GM19035 (cell line): ENCODE measurements at regions not wholly inside any gene's neighbourhood (a gene's known extent, or its start where the extent isn't known, plus 50 kb on each side); places are given as distances from the start of the nearest gene placed in this dataset.

ENCODE experiments used
- ATAC-seq: cut with Tn5 transposase; IDR thresholded peaks from one replicate; pipeline ENCODE4 v1.9.1; 2021; ENCODE audit not compliant: unreplicated experiment

GRCh38 chr18:40921845-40922629 lies 1033.0 kb upstream of the PIK3C3 start:
- no peak for ATAC-seq

GRCh38 chr18:40917056-40917455 lies 1038.0 kb upstream of the PIK3C3 start:
- no peak for ATAC-seq

GRCh38 chr18:40915724-40916123 lies 1039.3 kb upstream of the PIK3C3 start:
- no peak for ATAC-seq

GRCh38 chr18:40911582-40912254 lies 1043.3 kb upstream of the PIK3C3 start:
- no peak for ATAC-seq

GRCh38 chr18:40911041-40911440 lies 1044.0 kb upstream of the PIK3C3 start:
- ATAC-seq = no peak

GRCh38 chr18:40907842-40908241 lies 1047.2 kb upstream of the PIK3C3 start:
- ATAC-seq = no peak

- ATAC-seq = no peak
Measured at GRCh38 chr18:40904295-40904694, 1050.7 kb upstream of the PIK3C3 start.

GRCh38 chr18:40902436-40902835 lies 1052.6 kb upstream of the PIK3C3 start:
- no peak for ATAC-seq

GRCh38 chr18:40897884-40898283 lies 1057.2 kb upstream of the PIK3C3 start:
- ATAC-seq = no peak

- no peak for ATAC-seq
Measured at GRCh38 chr18:40883271-40883670, 1071.8 kb upstream of the PIK3C3 start.

GRCh38 chr18:40882468-40882867 lies 1072.6 kb upstream of the PIK3C3 start:
- no peak for ATAC-seq

GRCh38 chr18:40878371-40878770 lies 1076.7 kb upstream of the PIK3C3 start:
- no peak for ATAC-seq

GRCh38 chr18:40877096-40877495 lies 1077.9 kb upstream of the PIK3C3 start:
- no peak for ATAC-seq

GRCh38 chr18:40875101-40875615 lies 1079.9 kb upstream of the PIK3C3 start:
- no peak for ATAC-seq

GRCh38 chr18:40874233-40874632 lies 1080.8 kb upstream of the PIK3C3 start:
- no peak for ATAC-seq

- ATAC-seq = no peak
Measured at GRCh38 chr18:40868110-40868858, 1086.8 kb upstream of the PIK3C3 start.

GRCh38 chr18:40867459-40867858 lies 1087.6 kb upstream of the PIK3C3 start:
- ATAC-seq = no peak

GRCh38 chr18:40866968-40867367 lies 1088.1 kb upstream of the PIK3C3 start:
- no peak for ATAC-seq

- no peak for ATAC-seq
Measured at GRCh38 chr18:40866013-40866645, 1088.9 kb upstream of the PIK3C3 start.

- no peak for ATAC-seq
Measured at GRCh38 chr18:40864846-40865245, 1090.2 kb upstream of the PIK3C3 start.

- ATAC-seq = no peak
Measured at GRCh38 chr18:40863801-40864200, 1091.2 kb upstream of the PIK3C3 start.
